Right atrium auricular region (tissue), 2 donors: ENCODE measurements at regions not wholly inside any gene's neighbourhood (a gene's known extent, or its start where the extent isn't known, plus 50 kb on each side); places are given as distances from the start of the nearest gene placed in this dataset.

Experiments used
- DNase-seq: peaks from one replicate; pipeline ENCODE4 v3.0.0-alpha.2; 2019; ENCODE audit warnings: low spot score
- H3K27ac ChIP-seq, 2 donors: fragments of 200-600 bp; sonication (generic); 1 replicate in 1 of 2; 2 replicates in 1 of 2; pipeline ENCODE4 v1.5.1; 2016 to 2019
- H3K27me3 ChIP-seq, 2 donors: fragments of 200-600 bp; sonication (generic); one replicate each; pipeline versions ENCODE4 v1.5.1 to v1.6.0; 2017 to 2019
- H3K36me3 ChIP-seq: fragments of 200-600 bp; sonication (generic); one replicate; pipeline ENCODE4 v1.5.1; 2016
- H3K4me1 ChIP-seq, 2 donors: fragments of 200-600 bp; sonication (generic); one replicate each; pipeline versions ENCODE4 v1.5.1 to v1.6.0; 2017 to 2019
- H3K4me3 ChIP-seq, 2 donors: fragments of 200-600 bp; sonication (generic); 1 replicate in 1 of 2; 2 replicates in 1 of 2; pipeline ENCODE4 v1.5.1; 2017 to 2019; ENCODE audit warnings: mild to moderate bottlenecking in 1 of 2, moderate library complexity in 1 of 2
- H3K9me3 ChIP-seq, 2 donors: fragments of 200-600 bp; sonication (generic); one replicate each; pipeline ENCODE4 v1.5.1; 2019
- CTCF ChIP-seq, 2 donors: fragments of 200-600 bp; sonication (generic); IDR thresholded peaks; one replicate each; pipeline ENCODE4 v1.5.1; 2019; ENCODE audit warnings: antibody characterized with exemption in 2 of 2

- Histone ChIP-seq H3K27ac (no peak overlapping the region), H3K9me3 (no peaks in the 10 kb centered on the region), H3K27me3 (no peaks in the 10 kb centered on the region), H3K4me3 (no peak overlapping the region), H3K36me3 (no peaks in the 10 kb centered on the region), H3K4me1 (no peaks in the 10 kb centered on the region)
- DNase-seq, result no peak
- TF ChIP-seq CTCF (IDR thresholded peaks at IDR 0.05), result no peak
Measured at GRCh38 chr16:76835779-76836300, 355.1 kb upstream of the MON1B start.

GRCh38 chr16:76837872-76838271 is 353.1 kb upstream of the MON1B start:
- H3K4me3 ChIP-seq, result no peak overlapping the region
- H3K9me3 ChIP-seq, result no peaks in the 10 kb centered on the region
- no peaks in the 10 kb centered on the region for H3K4me1 ChIP-seq
- DNase-seq, result no peak
- TF ChIP-seq CTCF (IDR thresholded peaks at IDR 0.05), result no peak
- H3K27ac ChIP-seq, result no peak overlapping the region
- H3K36me3 ChIP-seq, result no peaks in the 10 kb centered on the region
- H3K27me3 ChIP-seq, result no peaks in the 10 kb centered on the region

- peak in 1 of 2 donors; percentile 36 for TF ChIP-seq CTCF (IDR thresholded peaks at IDR 0.05)
- Histone ChIP-seq H3K36me3 (no peaks in the 10 kb centered on the region), H3K4me3 (no peak overlapping the region), H3K4me1 (no peaks in the 10 kb centered on the region), H3K27me3 (no peaks in the 10 kb centered on the region), H3K9me3 (peaks cover 0 to 20% of the 10 kb centered on the region in 2 donors), H3K27ac (no peak overlapping the region)
- no peak for DNase-seq
Measured at GRCh38 chr16:76854234-76854633, 336.8 kb upstream of the MON1B start.

- no peaks in the 10 kb centered on the region for H3K36me3 ChIP-seq
- peaks cover 0 to 20% of the 10 kb centered on the region in 2 donors for H3K9me3 ChIP-seq
- no peak for TF ChIP-seq CTCF (IDR thresholded peaks at IDR 0.05)
- no peaks in the 10 kb centered on the region for H3K4me1 ChIP-seq
- no peak overlapping the region for H3K27ac ChIP-seq
- no peaks in the 10 kb centered on the region for H3K27me3 ChIP-seq
- H3K4me3 ChIP-seq, result no peak overlapping the region
- DNase-seq, result no peak
Measured at GRCh38 chr16:76856112-76856511, 334.9 kb upstream of the MON1B start.

- Histone ChIP-seq H3K4me3 (no peak overlapping the region), H3K4me1 (no peaks in the 10 kb centered on the region), H3K27ac (no peak overlapping the region), H3K36me3 (no peaks in the 10 kb centered on the region), H3K27me3 (no peaks in the 10 kb centered on the region), H3K9me3 (peaks cover 0 to 20% of the 10 kb centered on the region in 2 donors)
- DNase-seq, result no peak
- no peak for TF ChIP-seq CTCF (IDR thresholded peaks at IDR 0.05)
Measured at GRCh38 chr16:76857402-76857801, 333.6 kb upstream of the MON1B start.

- TF ChIP-seq CTCF (IDR thresholded peaks at IDR 0.05), result no peak
- H3K9me3 ChIP-seq, result peaks cover 0 to 10% of the 10 kb centered on the region in 2 donors
- DNase-seq, result no peak
- no peaks in the 10 kb centered on the region for H3K36me3 ChIP-seq
- H3K4me3 ChIP-seq, result no peak overlapping the region
- H3K27ac ChIP-seq, result no peak overlapping the region
- H3K27me3 ChIP-seq, result no peaks in the 10 kb centered on the region
- no peaks in the 10 kb centered on the region for H3K4me1 ChIP-seq
Measured at GRCh38 chr16:76862901-76863300, 328.1 kb upstream of the MON1B start.
